Fibroblast of the conjunctiva (primary cell): ENCODE measurements at regions not wholly inside any gene's neighbourhood (a gene's known extent, or its start where the extent isn't known, plus 50 kb on each side); places are given as distances from the start of the nearest gene placed in this dataset.
"Not testable (repeated sequence)": the region's sequence is repeated elsewhere in the genome, so short reads cannot be mapped to it uniquely, and the experiment has no call there.

Experiments
- DNase-seq: peaks from one replicate; pipeline ENCODE4 v3.0.0-alpha.2; 2010; ENCODE audit warnings: low read depth

DNA sequence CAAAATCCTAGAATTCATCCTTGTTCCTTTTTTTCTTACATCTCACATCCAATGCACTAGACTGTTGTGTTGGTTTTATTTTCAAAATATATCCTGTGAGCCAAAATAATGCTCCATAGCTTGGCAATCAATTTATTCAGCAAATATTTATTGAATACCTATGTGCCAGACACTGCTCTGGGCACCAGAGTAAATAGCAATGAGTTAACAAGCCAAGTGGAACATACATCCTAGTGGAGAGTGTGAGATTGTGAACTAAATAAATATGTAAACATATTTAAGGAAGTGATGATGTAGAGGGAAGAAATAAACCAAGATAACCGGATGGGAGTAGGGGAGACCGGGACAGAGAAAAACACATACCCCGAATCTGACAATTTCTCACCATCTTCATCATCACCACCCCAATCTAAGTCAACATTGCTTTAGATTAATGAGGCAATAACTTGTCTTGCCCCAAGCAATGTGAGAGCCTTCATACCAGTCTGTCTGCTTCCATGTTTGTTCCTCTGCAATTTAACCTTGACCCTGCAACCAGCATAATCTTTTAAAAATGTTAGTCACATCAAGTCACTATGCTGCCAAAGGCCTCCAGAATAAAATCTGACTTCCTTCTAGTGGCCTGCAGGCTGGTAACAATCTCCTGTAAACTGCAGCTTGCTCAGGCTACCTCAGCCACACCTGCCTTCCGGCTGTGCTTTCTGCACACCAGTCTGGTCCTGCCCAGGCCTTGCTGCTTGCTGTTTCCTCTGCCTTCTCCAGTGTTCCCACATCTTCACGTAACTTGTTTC lies 199.2 kb downstream of the DLEU7 start:
- no peak for DNase-seq

DNA sequence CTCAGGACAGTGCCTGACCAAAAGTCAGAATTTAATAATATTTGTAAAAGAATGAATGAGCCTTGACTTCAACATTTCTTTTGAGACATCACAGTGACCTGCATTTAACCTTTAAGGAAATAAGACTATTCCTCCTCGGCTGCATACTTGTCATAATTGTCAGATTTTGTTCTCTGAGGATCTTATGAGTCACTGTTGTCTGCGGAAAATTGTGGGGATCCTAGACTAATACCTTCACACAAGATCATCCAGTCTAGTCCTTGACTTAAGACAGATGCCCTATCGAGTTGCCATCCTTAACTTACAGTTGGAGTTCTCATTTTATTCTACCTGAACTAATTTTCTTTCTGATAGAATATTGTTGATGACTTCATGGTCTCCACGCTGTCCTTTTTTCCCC lies 198.4 kb downstream of the DLEU7 start:
- DNase-seq: no peak

DNA sequence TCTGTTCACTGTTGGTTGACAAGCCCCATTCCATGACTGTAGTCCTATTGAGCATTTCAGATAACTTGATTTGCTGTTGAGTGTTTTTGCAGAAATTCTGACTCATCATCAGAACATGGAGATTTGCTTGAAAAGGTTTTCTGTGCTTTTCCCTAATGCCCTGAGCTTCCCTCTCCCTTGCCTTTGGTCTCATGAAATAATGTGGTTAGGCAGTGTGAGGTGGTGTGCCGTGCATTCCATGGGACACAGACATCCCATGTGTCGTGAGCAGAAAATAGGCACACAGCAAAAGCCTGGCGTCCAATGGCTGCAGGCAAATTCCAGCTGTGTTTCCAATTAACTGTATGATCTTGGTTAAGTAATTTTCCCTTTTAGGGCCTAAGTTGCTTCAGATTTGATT lies 197.4 kb downstream of the DLEU7 start:
- no peak for DNase-seq

DNA sequence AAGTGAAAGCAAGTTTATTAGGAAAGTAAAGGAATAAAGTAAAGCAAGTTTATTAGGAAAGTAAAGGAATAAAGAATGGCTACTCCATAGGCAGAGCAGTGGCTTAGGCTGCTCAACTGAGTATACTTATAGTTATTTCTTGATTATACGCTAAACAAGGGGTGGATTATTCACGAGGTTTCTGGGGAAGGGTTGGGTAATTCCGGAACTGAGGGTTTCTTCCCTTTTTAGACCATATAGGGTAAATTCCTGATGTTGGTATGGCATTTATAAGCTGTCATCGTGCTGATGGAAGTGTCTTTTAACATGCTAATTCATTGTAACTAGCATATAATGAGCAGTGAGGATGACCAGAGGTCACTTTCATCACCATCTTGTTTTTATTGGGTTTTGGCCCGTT lies 194.3 kb downstream of the DLEU7 start:
- DNase-seq: no peak

DNA sequence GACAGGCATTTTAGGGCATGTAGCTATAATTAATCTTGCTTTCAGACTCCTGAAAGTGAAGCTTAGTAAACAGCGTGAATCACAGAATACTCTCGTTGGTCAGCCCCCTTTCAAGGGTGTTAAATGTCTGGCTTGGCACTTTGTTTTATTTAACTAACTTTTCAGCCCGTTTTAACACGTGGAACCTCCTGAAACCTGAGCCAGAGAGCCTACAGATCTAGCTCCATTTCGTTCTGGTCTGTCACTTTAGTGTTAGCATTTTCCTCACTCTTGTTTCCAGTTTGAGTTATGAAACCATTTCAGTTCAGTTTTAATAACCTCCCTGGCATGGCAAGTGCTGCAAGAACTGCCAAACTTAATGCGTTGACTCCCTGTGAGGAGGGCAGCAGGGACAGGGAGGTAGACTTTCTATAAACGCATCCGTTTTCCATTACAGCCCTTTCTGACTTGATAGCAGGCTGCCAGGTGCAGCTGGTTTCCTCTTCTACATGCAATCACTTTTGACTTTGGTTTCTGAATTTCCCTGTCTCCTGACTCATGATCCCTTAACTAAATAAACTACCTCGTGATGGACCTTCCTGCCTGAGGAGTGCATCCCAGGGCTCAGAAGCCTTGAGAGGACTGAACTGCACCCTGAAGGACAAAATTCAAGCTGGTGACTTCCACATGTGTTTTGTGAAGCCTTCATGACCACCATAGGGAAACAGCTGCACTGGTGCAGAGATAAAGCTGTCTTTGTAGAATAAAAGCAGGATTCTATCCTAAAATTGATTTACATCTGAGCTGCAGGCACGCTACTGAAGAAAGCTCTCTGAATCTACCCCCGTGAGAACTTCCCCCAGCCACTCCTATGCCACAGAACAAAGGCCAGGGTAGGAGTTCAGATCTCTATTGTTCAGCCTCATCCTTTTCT lies 192.6 kb downstream of the DLEU7 start:
- no peak for DNase-seq

DNA sequence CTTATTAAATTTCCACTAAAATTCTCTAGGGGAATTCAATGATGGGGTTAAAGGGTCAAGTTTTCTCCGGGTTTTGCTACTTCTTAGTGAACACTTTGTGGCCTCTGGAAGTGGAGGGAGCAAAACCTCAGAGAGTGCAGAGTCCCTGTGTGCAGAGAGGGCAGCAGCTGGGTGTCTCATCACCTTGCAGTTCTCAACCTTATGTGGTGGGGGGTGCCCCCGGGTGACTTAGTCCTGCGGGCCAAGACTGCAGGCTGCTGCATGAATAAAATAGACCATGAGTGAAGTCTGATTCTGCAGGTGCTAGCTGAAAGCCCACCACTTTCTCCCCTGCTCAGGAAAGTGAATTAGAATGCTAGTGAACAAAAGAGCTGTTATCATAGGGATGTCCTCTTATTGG lies 191.6 kb downstream of the DLEU7 start:
- no peak for DNase-seq

DNA sequence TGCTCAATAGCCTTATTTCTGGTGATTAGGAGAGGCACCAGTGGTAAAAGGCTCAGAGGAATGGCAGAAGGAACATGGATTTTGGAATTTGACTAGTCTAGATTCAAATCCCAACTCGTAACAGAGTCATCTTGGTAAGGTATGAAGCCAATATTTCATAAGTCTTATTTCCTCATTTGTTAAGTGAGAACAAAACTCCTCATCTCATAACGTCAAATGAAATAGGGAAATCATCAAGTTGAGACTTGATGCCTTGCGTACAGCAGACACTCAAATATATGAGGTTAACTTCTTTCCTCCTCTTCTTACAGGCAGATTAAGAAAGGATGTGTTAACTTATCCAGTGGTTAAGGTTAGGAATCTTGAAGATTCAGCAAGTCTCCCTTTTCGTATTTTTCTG lies 189.2 kb downstream of the DLEU7 start:
- no peak for DNase-seq

DNA sequence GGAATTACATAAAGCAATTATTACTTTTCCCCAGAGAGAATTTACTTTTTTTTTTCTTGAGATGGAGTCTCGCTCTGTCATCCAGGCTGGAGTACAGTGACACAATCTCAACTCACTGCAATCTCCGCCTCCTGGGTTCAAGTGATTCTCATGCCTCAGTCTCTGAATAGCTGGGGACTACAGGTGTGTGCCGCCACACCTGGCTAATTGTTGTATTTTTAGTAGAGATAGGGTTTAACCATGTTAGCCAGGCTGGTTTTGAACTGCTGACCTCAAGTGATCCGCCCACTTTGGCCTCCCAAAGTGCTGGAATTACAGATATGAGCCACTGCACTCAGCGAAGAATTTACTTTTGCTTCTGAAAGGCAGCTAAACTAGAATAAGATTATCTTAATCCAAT lies 181.6 kb downstream of the DLEU7 start:
- DNase-seq: not testable (repeated sequence)

DNA sequence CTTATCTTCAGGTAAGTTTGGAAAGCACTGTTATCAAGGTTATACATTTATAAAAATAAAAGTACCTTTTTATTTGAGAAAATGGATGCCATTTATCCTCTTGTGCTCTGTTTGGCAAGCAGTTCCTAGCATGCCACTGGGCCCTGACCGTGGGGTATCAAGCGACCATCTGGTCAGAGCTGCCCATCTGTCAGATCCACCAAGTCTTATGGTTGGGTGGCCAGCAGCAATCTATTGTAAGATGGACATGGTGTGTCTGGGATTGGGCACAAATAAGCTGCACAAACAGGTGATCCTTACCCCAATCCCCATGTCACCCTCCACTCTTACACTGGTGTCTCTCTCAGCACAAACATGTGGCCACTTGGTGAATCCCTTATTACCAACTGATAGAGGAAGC lies 178.5 kb downstream of the DLEU7 start:
- DNase-seq: no peak

DNA sequence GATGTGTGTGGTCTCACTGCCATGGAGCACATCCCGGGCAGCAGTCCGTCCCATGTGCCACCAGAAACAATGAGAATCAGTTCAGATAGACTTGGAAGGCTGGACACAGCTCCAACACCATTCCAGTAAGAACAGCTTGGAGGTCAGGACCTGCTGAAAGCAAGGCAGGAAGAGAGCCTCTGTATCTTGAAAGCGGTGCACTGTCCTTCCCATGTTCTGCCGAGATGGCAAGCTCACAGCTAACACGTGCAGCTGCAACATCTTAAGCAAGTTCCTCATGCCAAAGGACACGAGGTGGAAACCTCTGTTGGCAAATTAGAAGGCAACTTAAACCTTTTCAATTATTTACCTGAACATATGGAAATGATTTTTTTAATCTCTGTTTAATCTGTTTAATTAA lies 175.4 kb downstream of the DLEU7 start:
- no peak for DNase-seq

DNA sequence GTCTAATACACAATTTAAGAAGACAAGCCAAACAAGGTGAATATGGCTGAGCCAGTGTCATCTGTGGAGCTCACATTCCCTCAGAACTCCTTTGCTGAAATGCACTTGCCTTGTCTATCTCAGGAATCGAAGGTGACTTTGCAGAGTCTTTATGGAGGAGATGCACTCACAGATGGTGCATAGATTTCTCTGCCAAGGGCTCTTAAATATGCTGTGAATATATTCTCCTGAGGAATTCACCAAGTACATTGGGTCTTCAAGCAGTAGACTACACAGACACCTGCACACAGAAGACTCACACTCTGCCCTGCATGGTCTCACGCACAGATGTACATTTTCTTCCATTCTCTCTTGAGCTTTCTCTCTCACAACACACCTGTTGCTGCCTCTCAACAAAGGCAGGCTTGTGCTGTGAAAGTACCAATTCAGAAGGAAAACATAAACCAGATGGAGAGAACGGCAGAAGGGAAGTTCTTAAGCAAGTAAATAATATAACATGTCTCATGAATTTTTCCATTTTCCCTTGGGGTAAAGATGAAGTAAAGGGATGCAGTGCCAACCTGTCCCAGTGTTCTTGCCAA lies 174.7 kb downstream of the DLEU7 start:
- no peak for DNase-seq

DNA sequence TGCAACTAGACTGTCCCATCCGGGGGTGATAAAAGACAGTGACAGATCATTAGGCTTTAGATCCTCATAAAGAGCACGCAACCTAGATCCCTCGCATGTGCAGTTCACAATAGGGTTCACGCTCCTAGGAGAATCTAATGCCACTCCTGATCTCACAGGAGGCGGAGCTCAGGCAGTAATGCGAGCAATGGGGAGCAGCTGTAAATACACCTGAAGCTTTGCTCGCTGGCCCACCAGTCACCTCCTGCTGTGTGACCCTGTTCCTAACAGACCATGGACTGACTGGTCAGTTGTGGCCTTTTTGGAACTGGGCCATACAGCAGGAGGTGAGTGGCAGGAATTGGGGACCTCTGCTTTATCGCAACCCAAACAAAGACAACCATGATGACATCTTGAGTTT lies 173.2 kb downstream of the DLEU7 start:
- DNase-seq: no peak

DNA sequence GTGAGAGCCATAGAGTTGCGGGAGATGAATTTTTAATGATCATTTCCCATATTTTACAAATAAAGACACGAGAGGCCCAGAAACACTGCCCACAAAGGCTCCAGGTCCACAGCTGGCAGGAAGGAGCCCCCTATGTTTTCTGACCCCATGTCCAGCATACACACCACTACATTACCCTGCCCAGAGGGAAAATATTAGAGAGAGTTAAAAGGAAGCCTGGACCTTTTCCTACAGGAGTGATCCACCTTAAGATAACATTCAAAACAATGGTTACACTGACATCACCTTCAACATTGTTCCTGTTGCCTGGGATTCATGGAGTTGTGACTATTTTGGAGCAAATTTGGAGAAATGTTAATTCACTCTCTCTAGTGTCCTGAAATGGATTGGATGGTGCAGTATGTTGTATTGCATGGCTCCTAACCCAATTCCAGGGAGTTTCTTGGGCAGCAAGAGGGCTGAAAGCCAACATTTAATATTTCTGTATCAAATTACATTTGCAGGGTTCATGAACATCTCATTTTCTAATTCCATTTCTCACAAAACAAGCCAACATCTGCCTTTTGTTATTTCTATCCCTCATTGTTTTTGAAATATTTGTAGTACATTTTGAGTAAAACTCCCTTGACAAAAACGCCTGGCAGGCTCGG lies 172.5 kb downstream of the DLEU7 start:
- no peak for DNase-seq

DNA sequence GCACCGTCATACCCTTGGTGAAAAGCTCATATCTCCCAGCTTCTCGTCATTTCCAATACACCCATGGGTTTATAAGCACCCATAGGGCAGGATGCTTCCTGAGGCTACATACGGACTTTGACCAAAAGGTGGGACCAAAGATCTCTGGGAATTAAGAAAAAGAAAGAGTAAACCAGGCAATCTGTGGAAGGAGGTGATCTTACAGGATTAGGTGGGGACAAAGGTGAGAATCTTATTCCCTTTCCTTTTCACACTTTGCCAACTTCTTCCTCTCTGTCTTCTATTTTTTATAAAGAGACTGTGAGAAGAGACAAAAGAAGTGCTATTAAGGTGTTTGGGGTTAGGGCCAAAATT lies 172.0 kb downstream of the DLEU7 start:
- DNase-seq: no peak

DNA sequence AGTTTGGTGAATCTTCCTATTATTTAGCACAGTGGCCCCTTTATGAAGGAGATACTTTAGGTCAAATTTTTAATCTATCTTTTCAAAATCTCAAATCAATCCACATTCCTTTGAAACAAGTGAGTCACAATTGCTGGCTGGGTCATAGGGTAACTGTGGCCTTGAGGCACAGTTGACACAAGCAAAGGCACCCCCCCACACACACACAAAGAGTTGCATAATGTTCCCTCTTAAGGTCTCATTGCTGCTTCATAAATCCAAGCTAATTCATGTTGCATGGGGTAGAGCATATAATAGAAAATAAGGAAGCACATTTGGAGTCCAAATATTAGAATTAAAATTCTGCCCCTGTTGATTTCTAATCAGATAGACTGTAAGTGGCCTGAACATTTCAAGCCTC lies 171.5 kb downstream of the DLEU7 start:
- no peak for DNase-seq

DNA sequence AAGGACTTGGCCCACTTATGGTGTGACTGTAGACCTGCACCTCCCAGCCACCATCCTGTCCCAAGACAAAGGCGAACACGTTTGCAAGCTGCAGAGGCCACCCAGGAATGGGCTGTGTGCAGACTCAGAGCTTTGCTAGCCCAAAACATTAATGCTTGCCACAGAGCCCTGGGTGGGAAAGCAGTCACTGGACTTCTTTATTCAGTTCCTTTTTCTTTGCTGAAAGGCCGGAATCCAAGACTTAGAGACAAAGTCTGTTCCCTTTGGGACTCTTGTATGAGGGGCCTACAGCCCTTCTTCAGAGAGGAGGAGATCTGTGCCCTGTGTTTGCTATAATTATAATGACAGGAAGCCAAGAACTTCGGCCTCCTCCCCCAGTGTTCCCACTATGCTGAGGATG lies 167.8 kb downstream of the DLEU7 start:
- DNase-seq: no peak

DNA sequence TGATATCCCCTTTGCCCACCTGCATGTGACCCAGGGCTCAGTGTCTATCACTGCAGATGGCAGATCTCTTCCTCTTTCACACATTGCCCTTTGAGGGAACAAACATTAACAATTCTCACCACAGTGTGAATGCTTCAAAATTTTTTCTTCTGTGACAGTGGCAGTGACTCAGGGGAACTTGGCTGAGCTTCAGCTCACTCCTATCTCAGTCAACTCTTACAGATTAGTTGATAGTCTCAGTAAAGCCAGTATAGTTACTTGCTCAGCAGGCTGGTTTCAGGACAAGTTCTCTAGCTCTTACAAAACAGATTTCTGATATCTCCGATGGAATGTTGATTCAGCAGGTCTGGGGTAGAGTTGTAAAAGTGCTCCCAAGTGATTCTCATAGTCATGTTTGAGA lies 166.9 kb downstream of the DLEU7 start:
- no peak for DNase-seq

DNA sequence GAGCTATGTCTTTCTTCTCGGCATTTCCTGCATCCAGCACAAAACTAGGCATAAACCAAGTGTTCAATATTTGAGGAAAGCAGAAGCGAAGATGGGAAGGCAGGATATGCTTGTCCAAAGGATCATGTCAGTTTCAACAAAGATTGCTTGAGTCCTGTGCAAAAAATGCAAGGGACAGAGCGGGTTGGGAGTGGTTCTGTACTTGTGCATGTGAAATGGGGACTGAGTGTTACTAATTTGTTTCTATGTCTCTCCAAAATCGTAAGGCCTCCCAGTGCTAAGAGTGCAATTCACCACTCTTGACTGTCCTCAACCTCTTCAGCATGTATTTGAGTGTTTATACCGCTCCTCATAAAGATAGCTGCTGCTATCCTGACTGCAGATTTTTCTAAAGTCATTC lies 166.2 kb downstream of the DLEU7 start:
- DNase-seq: no peak

DNA sequence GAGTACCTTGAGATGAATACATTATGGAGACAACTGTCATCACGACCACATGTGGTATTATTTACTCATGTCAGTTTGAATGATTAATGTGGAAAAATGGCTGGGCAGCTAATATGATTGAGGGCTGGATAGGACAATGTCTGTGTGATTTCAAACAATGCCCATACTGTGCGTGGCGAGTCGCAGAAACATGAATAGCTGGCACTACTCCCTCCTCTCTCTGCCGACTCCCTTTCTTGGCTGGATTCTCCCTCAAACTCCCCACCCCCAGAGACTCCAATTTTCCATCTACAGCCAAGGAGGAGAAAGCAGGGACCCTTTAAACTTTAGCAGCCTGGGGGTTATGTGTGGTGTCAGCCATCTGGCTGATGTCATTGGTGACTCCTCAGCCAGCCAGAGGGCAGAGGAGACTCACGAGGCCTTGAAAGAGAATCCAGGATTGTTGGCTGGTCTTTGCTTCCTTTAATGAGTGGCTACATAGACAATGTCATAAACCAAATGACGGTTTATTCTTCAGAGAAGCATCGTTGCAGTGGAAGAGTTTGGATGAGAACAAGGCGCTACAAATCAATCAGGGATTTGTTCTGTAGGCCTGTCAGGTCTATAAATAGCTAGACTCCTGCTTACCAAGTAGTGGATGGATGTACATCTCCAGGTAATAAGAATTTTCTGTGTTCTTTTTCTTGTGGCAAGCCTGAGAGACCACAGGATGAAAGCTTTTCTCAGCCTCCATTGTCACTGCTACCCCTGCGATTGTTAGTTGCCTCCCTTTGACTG lies 165.6 kb downstream of the DLEU7 start:
- DNase-seq: no peak

DNA sequence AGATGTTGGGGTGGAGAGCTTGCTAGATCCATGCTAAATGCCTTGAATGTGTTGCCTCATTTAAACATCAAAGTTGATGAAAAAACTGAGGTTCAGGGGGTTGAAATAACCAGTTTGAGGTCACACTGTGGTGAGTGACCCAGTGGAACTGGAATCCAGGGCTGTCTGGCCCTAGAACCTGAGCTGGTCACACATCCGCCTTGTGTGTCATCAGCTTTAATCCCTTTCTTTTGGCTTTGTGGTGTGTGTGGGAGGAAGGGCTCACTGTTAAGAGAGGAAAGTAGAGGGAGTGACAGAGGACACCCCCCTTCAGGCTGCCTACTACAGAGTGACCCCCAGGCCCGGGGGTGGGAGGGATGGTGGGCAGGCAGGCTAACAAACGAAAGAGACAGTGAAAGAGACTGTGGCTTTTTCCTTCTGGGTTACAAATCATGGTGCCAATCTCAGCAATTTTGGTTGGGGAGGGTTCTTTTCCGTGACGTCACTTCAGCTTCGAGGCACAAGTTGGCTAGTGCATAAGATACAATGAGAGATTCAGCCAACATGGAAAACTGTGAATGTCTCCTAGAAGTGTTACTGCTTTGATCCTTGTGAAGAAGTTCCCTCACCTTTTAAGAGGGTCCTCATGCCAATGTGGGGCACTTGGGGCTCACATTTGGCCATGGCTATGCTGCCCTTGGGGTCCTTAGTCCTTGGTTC lies 164.9 kb downstream of the DLEU7 start:
- no peak for DNase-seq

DNA sequence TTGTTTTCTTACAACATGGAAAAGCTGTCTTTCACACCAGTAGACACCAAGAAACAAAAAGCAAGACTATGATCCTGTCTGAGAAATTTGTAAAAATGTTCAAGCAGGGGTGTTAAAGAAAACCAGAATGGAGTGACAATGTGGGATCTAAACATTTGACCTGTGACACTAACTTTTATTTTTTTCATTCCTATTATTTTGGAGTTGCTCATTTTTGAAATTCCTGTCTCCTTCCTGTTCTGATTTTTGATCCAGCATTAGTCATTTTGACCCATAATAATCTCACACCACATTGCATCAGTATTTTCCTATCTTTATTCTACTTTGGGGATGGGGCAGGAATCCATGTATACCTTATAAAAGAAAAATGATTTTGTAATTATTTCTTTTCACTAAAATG lies 164.2 kb downstream of the DLEU7 start:
- DNase-seq: no peak
